COLO668 (cell line): ENCODE measurements at regions not wholly inside any gene's neighbourhood (a gene's known extent, or its start where the extent isn't known, plus 50 kb on each side); places are given as distances from the start of the nearest gene placed in this dataset.
"Not testable (repeated sequence)": the region's sequence is repeated elsewhere in the genome, so short reads cannot be mapped to it uniquely, and the experiment has no call there.

ENCODE experiments used
- DNase-seq: peaks from one replicate; lab custom pipeline; 2025; ENCODE audit not compliant: unreplicated experiment; lab: John Stamatoyannopoulos, UW

DNA sequence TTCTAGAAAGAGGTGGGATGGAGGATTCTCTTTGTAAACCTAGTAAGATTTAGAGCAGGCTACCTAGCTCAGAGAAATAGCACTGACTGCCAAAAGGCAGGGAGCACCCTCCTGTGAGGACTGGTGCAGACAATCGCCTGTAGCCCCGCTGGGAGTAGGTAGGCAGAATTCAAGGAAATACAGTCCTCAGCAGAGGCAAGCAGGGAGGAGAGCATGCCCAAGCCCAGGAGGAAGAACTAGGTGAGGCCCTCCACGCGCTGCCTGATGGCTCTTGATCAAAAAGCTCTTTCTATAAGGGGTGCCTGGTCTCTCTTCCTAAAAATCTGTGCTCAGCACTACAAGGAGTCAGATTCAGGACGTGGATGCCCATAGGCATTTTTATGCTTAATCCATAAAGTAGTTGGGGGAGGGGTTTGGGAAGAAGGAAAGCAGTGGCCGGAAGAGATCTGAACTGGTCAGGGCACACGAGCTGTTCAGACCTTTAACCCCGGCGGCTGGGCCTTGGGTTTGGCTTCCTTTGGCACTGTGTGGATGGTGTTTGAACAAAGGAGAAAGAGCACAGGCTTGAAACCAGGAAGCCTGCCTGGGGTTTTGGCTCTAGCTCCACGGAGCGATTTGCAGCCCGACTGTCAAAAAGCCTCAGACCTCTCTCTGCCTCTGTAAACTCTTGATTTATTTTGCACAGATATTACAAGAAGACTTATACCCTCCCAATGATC, 320.6 kb downstream of the FOXO1 start:
- no peak for DNase-seq

- DNase-seq, result no peak
Measured at GRCh38 chr13:40346592-40346991, 319.8 kb downstream of the FOXO1 start.

- no peak for DNase-seq
Measured at GRCh38 chr13:40348096-40348679, 318.3 kb downstream of the FOXO1 start.

- DNase-seq, result no peak
Measured at GRCh38 chr13:40350283-40350992, 316.0 kb downstream of the FOXO1 start.

GRCh38 chr13:40351537-40352379, 314.7 kb downstream of the FOXO1 start:
- no peak for DNase-seq

GRCh38 chr13:40352380-40352778, 314.1 kb downstream of the FOXO1 start:
- no peak for DNase-seq

- DNase-seq, result peak; percentile 40
Measured at GRCh38 chr13:40352802-40353562, 313.5 kb downstream of the FOXO1 start.

- peak; percentile 34 for DNase-seq
Measured at GRCh38 chr13:40355126-40355724, 311.2 kb downstream of the FOXO1 start.

- no peak for DNase-seq
Measured at GRCh38 chr13:40356011-40356410, 310.4 kb downstream of the FOXO1 start.

DNA sequence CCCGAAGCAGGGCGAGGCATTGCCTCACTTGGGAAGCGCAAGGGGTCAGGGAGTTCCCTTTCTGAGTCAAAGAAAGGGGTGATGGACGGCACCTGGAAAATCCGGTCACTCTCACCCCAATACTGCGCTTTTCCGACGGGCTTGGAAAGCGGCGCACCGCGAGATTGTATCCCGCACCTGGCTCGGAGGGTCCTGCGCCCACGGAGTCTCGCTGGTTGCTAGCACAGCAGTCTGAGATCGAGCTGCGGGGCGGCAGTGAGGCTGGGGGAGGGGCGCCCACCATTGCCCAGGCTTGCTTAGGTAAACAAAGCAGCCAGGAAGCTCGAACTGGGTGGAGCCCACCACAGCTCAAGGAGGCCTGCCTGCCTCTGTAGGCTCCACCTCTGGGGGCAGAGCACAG, 310.0 kb downstream of the FOXO1 start:
- not testable (repeated sequence) for DNase-seq

GRCh38 chr13:40362502-40362901, 303.9 kb downstream of the FOXO1 start:
- no peak for DNase-seq

DNA sequence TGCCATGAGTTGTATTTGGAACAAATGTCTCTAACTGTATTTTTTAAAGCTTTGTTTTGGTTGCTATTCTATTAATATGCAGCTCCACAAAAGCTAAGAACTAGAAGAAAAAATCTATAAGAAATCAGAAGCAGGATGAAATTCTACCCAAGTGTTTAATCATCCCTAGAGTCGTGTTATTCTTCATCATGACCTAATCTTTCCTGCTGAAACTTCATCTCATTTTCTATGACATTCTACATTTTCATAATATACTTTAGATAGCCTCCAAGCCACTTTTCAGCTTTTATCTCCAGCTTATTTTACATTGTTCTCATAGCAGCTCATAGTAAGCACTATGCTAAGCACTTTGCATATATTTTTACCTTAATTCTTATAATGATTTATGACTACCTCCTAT, 302.8 kb downstream of the FOXO1 start:
- no peak for DNase-seq

- no peak for DNase-seq
Measured at GRCh38 chr13:40366119-40366518, 300.3 kb downstream of the FOXO1 start.

GRCh38 chr13:40368127-40368891, 298.1 kb downstream of the FOXO1 start:
- no peak for DNase-seq

DNA sequence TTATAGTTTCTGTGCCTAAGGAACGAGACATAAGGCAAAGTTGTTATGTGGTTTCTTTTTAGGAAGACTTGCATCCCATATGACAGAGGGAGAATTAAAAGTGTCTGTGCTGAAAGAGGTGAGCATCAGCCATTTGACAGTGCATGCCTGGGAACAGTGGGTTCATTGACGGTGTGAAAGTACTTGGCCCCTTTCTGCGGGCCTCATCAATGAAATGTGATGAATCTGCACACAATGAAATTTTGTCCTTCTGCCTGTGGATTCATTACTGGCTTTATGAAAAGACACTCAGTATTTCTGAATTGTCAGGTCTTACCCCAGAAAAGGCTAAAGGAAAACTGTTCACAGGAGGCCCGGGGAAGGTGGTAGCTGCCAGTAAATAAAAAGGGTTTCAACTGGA, 295.8 kb downstream of the FOXO1 start:
- no peak for DNase-seq

- peak; percentile 38 for DNase-seq
Measured at GRCh38 chr13:40371531-40372125, 294.8 kb downstream of the FOXO1 start.

GRCh38 chr13:40373608-40374007, 292.8 kb downstream of the FOXO1 start:
- DNase-seq, result not testable (repeated sequence)

GRCh38 chr13:40375489-40376171, 290.8 kb downstream of the FOXO1 start:
- DNase-seq, result no peak
